AG04450 (cell line): ENCODE measurements at regions not wholly inside any gene's neighbourhood (a gene's known extent, or its start where the extent isn't known, plus 50 kb on each side); places are given as distances from the start of the nearest gene placed in this dataset.

Experiments used
- CTCF ChIA-PET: fragments of 300-600, 350-600 bp; formaldehyde crosslinking; extraction: SDS; loops from one replicate; lab custom pipeline; 2022; ENCODE audit warnings: antibody characterized with exemption, inconsistent platforms; lab: Charles Lee
- POLR2A ChIA-PET: fragments of 350-600 bp; formaldehyde crosslinking; extraction: SDS; loops from one replicate; lab custom pipeline; 2021; ENCODE audit warnings: antibody characterized with exemption, inconsistent platforms; lab: Yijun Ruan, JAX
- DNase-seq: peaks from one replicate; pipeline ENCODE4 v3.0.0-alpha.2; 2011; ENCODE audit warnings: low read depth, low spot score
- H3K27ac ChIP-seq: one replicate; pipeline ENCODE4 v1.5.1; 2012; ENCODE audit warnings: low read depth, low read length, control low read depth
- H3K27me3 ChIP-seq: one replicate; pipeline ENCODE4 v1.6.0; 2012; ENCODE audit warnings: low read length; ENCODE audit not compliant: control insufficient read depth, insufficient read depth
- H3K4me3 ChIP-seq: 2 replicates; pipeline ENCODE4 v1.5.1; 2011; ENCODE audit warnings: mild to moderate bottlenecking, low read depth, low read length, control low read depth
- H3K9me3 ChIP-seq: 2 replicates; pipeline ENCODE4 v1.5.1; 2012; ENCODE audit warnings: low read length; ENCODE audit not compliant: control insufficient read depth, insufficient read depth
- TF ChIP-seq, protein P1 (sequence below): IDR thresholded peaks from 2 replicates; pipeline ENCODE4 v1.5.1; 2011; ENCODE audit warnings: low read depth, low read length, control low read depth, inconsistent platforms

DNA sequence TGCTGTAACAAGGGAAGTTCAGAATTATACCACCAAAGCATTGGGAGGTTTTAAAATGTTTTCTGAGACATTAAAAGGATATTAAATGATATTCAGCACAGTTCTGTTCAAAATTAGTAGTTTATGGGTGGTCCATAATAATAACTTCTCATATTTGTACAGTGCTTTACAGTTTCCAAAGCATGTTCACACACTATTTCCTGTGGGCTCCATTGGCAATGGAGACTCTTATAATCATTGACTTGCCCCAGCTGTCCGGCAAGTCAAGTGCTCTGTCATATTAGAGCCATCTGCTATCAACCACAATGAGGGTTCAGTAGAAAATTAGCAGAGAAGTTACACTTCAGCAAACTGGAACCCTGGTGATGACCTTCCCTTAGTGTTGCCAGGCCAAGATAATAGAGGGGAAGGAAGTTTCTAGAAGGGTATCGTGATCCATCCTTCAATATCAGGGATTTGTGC is 526.6 kb upstream of the CCDC196 start:
- Histone ChIP-seq H3K4me3 (no peak overlapping the region), H3K27ac (no peak overlapping the region), H3K9me3 (no peaks in the 10 kb centered on the region), H3K27me3 (no peaks in the 10 kb centered on the region)
- POLR2A ChIA-PET = no interaction called here
- no peak for DNase-seq
- CTCF ChIA-PET = interaction anchor here (0.6 to 4.6 kb wide), 14 partner anchors 9 to 807 kb away, joined by 3 to 65 read pairs (median 4); no protein-coding TSS in a partner anchor
- TF ChIP-seq, protein P1, sequence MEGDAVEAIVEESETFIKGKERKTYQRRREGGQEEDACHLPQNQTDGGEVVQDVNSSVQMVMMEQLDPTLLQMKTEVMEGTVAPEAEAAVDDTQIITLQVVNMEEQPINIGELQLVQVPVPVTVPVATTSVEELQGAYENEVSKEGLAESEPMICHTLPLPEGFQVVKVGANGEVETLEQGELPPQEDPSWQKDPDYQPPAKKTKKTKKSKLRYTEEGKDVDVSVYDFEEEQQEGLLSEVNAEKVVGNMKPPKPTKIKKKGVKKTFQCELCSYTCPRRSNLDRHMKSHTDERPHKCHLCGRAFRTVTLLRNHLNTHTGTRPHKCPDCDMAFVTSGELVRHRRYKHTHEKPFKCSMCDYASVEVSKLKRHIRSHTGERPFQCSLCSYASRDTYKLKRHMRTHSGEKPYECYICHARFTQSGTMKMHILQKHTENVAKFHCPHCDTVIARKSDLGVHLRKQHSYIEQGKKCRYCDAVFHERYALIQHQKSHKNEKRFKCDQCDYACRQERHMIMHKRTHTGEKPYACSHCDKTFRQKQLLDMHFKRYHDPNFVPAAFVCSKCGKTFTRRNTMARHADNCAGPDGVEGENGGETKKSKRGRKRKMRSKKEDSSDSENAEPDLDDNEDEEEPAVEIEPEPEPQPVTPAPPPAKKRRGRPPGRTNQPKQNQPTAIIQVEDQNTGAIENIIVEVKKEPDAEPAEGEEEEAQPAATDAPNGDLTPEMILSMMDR = no peak

DNA sequence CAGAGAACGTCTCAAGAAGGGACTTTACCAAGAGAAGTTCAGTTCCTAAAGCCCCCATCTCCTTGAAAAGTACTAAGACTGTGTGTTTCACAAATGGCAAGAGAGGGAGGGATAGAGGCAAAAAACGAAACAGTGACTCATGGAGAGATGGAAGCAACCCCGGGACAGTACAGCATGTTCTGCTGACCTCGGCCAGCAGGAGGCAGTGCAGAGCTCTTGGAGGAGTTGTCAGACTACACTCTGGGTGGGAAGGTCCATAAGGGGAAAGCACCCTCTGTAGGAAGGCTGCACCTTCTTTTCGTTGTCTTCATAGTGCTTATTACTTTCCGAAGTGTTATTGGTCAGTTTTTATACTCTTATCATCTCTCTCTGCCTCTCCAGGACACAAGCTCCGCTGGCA is 525.2 kb upstream of the CCDC196 start:
- Histone ChIP-seq H3K4me3 (no peak overlapping the region), H3K9me3 (no peaks in the 10 kb centered on the region), H3K27ac (no peak overlapping the region), H3K27me3 (no peaks in the 10 kb centered on the region)
- TF ChIP-seq, protein P1 = peak; percentile 44
- ChIA-PET CTCF (interaction anchor here (0.9 to 4.6 kb wide), 10 partner anchors 10 to 808 kb away, joined by 3 to 65 read pairs (median 7); no protein-coding TSS in a partner anchor), POLR2A (no interaction called here)
- DNase-seq = no peak

DNA sequence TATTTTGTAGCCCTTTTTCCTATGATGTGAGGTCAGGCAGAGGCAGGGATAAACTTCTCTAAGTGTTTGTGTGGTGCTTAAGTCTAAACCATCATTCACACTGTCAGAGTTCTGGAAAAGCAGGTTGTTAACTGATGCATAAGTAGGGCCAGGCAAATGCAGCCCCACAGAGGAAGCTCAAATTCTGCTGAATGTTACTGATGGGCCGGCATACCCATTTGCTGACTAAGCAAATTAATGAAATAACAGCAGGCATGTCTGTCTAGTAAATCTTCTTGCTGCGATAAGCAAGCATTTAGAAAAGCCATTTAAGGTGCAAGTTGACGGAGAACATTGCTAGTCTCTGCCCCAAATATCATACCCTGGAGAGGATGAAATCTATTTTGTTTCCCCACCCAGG is 523.2 kb upstream of the CCDC196 start:
- TF ChIP-seq, protein P1 = no peak
- no peaks in the 10 kb centered on the region for H3K27me3 ChIP-seq
- no peak overlapping the region for H3K27ac ChIP-seq
- no peak for DNase-seq
- POLR2A ChIA-PET = no interaction called here
- no peak overlapping the region for H3K4me3 ChIP-seq
- no peaks in the 10 kb centered on the region for H3K9me3 ChIP-seq
- CTCF ChIA-PET = no interaction called here

DNA sequence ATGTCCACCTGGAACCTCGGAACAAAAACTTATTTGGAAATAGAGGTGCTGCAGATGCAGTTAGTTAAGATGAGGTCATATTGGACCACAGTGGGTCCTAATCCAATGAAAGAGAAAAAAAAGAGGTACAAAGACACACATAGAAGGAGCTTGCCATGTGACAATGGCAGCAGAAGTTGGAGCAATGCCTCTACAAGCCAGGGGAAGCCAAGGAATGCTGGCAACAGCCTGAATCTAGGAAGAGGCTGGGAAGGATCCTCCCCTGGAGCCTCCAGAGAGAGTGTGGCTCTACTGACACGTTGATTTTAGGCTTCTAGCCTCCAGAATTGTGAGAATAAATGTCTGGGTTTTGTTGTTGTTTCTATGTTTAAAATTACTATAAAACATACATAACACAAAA is 521.8 kb upstream of the CCDC196 start:
- TF ChIP-seq, protein P1 = no peak
- POLR2A ChIA-PET = no interaction called here
- DNase-seq = no peak
- Histone ChIP-seq H3K27me3 (no peaks in the 10 kb centered on the region), H3K27ac (no peak overlapping the region), H3K4me3 (no peak overlapping the region), H3K9me3 (no peaks in the 10 kb centered on the region)
- CTCF ChIA-PET = no interaction called here

DNA sequence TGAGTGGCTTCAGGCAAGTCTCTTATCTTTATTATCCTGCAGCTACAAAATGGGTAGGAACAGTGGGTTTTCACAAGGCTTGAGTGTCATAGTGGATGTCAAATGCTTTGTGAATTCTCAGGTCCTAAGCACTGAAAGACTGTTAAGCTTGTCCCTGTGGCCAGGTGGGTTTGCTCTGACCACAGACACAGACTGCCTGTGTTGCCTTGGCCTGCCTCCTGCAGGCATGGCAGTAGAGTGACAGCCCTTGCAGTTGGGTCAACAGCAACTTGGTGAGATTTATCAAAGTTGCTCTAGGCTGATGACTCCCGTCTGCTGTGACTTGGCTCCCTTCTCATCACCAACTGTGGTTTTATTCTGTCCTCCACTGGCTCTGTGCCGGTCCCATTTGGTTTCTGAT is 520.0 kb upstream of the CCDC196 start:
- TF ChIP-seq, protein P1 = no peak
- Histone ChIP-seq H3K27me3 (no peaks in the 10 kb centered on the region), H3K27ac (no peak overlapping the region), H3K9me3 (no peaks in the 10 kb centered on the region), H3K4me3 (no peak overlapping the region)
- ChIA-PET POLR2A (no interaction called here), CTCF (no interaction called here)
- DNase-seq = no peak
